Stimulated activated CD8-positive, alpha-beta memory T cell treated with anti-CD3 and anti-CD28 coated beads, Interleukin-4, amount 100 ng/mL, for 24 hours (primary cell): ENCODE measurements at regions not wholly inside any gene's neighbourhood (a gene's known extent, or its start where the extent isn't known, plus 50 kb on each side); places are given as distances from the start of the nearest gene placed in this dataset.
"Not testable (repeated sequence)": the region's sequence is repeated elsewhere in the genome, so short reads cannot be mapped to it uniquely, and the experiment has no call there.

Source experiments
- DNase-seq: peaks from one replicate; pipeline ENCODE4 v3.0.0-alpha.2; 2020; ENCODE audit warnings: low read depth

- DNase-seq: no peak
Measured at GRCh38 chr2:7146151-7146550, 228.9 kb downstream of the RNF144A start.

- DNase-seq: no peak
Measured at GRCh38 chr2:7154656-7155055, 237.4 kb downstream of the RNF144A start.

GRCh38 chr2:7161501-7161900 lies 244.3 kb downstream of the RNF144A start:
- no peak for DNase-seq

GRCh38 chr2:7165736-7166135 lies 248.5 kb downstream of the RNF144A start:
- DNase-seq: no peak

GRCh38 chr2:7167801-7168411 lies 250.7 kb downstream of the RNF144A start:
- no peak for DNase-seq

- no peak for DNase-seq
Measured at GRCh38 chr2:7169593-7169992, 252.4 kb downstream of the RNF144A start.

GRCh38 chr2:7178996-7179395 lies 261.8 kb downstream of the RNF144A start:
- DNase-seq: not testable (repeated sequence)

- DNase-seq: no peak
Measured at GRCh38 chr2:7180638-7181370, 263.6 kb downstream of the RNF144A start.

GRCh38 chr2:7182525-7182924 lies 265.3 kb downstream of the RNF144A start:
- DNase-seq: no peak

- no peak for DNase-seq
Measured at GRCh38 chr2:7189106-7189505, 271.9 kb downstream of the RNF144A start.

- DNase-seq: no peak
Measured at GRCh38 chr2:7190587-7191324, 273.5 kb downstream of the RNF144A start.

GRCh38 chr2:7191932-7192331 lies 274.7 kb downstream of the RNF144A start:
- DNase-seq: no peak

GRCh38 chr2:7193457-7193856 lies 276.2 kb downstream of the RNF144A start:
- DNase-seq: no peak

- no peak for DNase-seq
Measured at GRCh38 chr2:7194950-7195349, 277.7 kb downstream of the RNF144A start.

- no peak for DNase-seq
Measured at GRCh38 chr2:7196883-7197282, 279.7 kb downstream of the RNF144A start.

- DNase-seq: no peak
Measured at GRCh38 chr2:7201851-7202250, 284.6 kb downstream of the RNF144A start.

GRCh38 chr2:7203056-7203467 lies 285.9 kb downstream of the RNF144A start:
- DNase-seq: peak; percentile 35

- DNase-seq: no peak
Measured at GRCh38 chr2:7205151-7205830, 288.1 kb downstream of the RNF144A start.

GRCh38 chr2:7206111-7206810 lies 289.0 kb downstream of the RNF144A start:
- DNase-seq: no peak

- DNase-seq: no peak
Measured at GRCh38 chr2:7207631-7208030, 290.4 kb downstream of the RNF144A start.

GRCh38 chr2:7209757-7210555 lies 292.7 kb downstream of the RNF144A start:
- DNase-seq: no peak
